HCT116 (cell line): ENCODE measurements at regions not wholly inside any gene's neighbourhood (a gene's known extent, or its start where the extent isn't known, plus 50 kb on each side); places are given as distances from the start of the nearest gene placed in this dataset.

Source experiments
- ATAC-seq: fragments of 200-7000 bp; cut with Tn5 transposase; 2 replicates; pipeline ENCODE4 v1.9.1; 2020; ENCODE audit warnings: mild to moderate bottlenecking, moderate library complexity
- BruUV-seq: library from RNA; stranded (reverse); fragments of 400-500 nt; replicated peaks from 2 replicates; lab custom pipeline; 2021; lab: Mats Ljungman, UMichigan
- CTCF ChIA-PET: fragments of 300-600 bp; sonication (Branson Sonifier 250); formaldehyde crosslinking; loops from one replicate; lab custom pipeline; 2021; ENCODE audit warnings: antibody characterized with exemption; lab: Charles Lee
- POLR2A ChIA-PET: fragments of 300-600, 350-600 bp; sonication (Branson Sonifier 250); formaldehyde crosslinking; loops from one replicate; lab custom pipeline; 2021; ENCODE audit warnings: antibody characterized with exemption; lab: Charles Lee
- RAD21 ChIA-PET, 2 experiments: fragments of 300-600 bp; sonication (Branson Sonifier 250); formaldehyde crosslinking; loops; one replicate each; lab custom pipeline; 2023; ENCODE audit warnings: low total read pairs in 2 of 2; ENCODE audit not compliant: uncharacterized antibody in 2 of 2, unreplicated experiment in 2 of 2, low non-redundant PET in 1 of 2; lab: Charles Lee
- DNase-seq: peaks from one replicate; pipeline ENCODE4 v3.0.0-alpha.2; 2010; ENCODE audit warnings: low read depth, low spot score
- H2AFZ ChIP-seq: fragments of 200-600 bp; shearing (Covaris generic), sonication (generic); 2 replicates; pipeline ENCODE4 v1.6.1; 2017; ENCODE audit warnings: low read depth, mixed run types, mixed read lengths, antibody characterized with exemption, low read length; ENCODE audit not compliant: poor library complexity, severe bottlenecking
- H3K27ac ChIP-seq: 2 replicates; pipeline ENCODE4 v1.5.1; 2012; ENCODE audit warnings: low read depth, low read length
- H3K27me3 ChIP-seq: fragments of 200-600 bp; sonication (generic); 2 replicates; pipeline ENCODE4 v1.6.1; 2016; ENCODE audit warnings: mixed run types, low read length, mixed read lengths; ENCODE audit not compliant: insufficient read depth
- H3K36me3 ChIP-seq, 2 experiments: fragments of 200-500 bp in 1 of 2; fragments of 200-600 bp in 1 of 2; sonication (Bioruptor generic) in 1 of 2; sonication (generic) in 1 of 2; 2 replicates each; pipeline versions ENCODE4 v1.5.1 to v1.6.1; 2014 to 2016; ENCODE audit warnings: low read length in 2 of 2, inconsistent platforms in 1 of 2, mixed read lengths in 1 of 2, mixed run types in 1 of 2; ENCODE audit not compliant: insufficient read depth in 2 of 2, control insufficient read depth in 1 of 2
- H3K4me1 ChIP-seq, 2 experiments: fragments of 200-600 bp in 1 of 2; sonication (generic) in 1 of 2; 2 replicates each; pipeline versions ENCODE4 v1.5.1 to v1.6.1; 2012 to 2017; ENCODE audit warnings: low read length in 2 of 2, inconsistent platforms in 1 of 2, mild to moderate bottlenecking in 1 of 2, mixed read lengths in 1 of 2, mixed run types in 1 of 2, moderate library complexity in 1 of 2; ENCODE audit not compliant: insufficient read depth in 2 of 2, control insufficient read depth in 1 of 2
- H3K4me2 ChIP-seq: fragments of 200-600 bp; sonication (generic); 2 replicates; pipeline ENCODE4 v1.6.1; 2017; ENCODE audit warnings: mixed run types, low read length, mixed read lengths
- H3K4me3 ChIP-seq, 2 experiments: fragments of 200-600 bp in 1 of 2; sonication (generic) in 1 of 2; replicated peaks in 1 of 2; 2 replicates each; pipeline ENCODE4 v1.5.1; 2011 to 2016; ENCODE audit warnings: low read length in 2 of 2, control low read depth in 1 of 2, low read depth in 1 of 2, mild to moderate bottlenecking in 1 of 2, mixed read lengths in 1 of 2, mixed run types in 1 of 2
- H3K79me2 ChIP-seq: fragments of 200-600 bp; sonication (generic); 2 replicates; pipeline ENCODE4 v1.6.1; 2017; ENCODE audit warnings: mild to moderate bottlenecking, mixed run types, low read length, moderate library complexity, mixed read lengths; ENCODE audit not compliant: insufficient read depth
- H3K9ac ChIP-seq: fragments of 200-600 bp; sonication (generic); 2 replicates; pipeline ENCODE4 v1.6.1; 2016; ENCODE audit warnings: low read length, mixed read lengths
- H3K9me2 ChIP-seq: fragments of 200-600 bp; sonication (generic), shearing (Covaris generic); 2 replicates; pipeline ENCODE4 v1.6.1; 2017; ENCODE audit warnings: mixed run types, mild to moderate bottlenecking, moderate library complexity; ENCODE audit not compliant: insufficient read depth
- H3K9me3 ChIP-seq, 2 experiments: fragments of 200-500 bp in 1 of 2; fragments of 200-600 bp in 1 of 2; sonication (Bioruptor generic) in 1 of 2; sonication (generic) in 1 of 2; 2 replicates each; pipeline ENCODE4 v1.6.1; 2014 to 2017; ENCODE audit warnings: low read length in 2 of 2, mixed read lengths in 2 of 2, inconsistent platforms in 1 of 2, low read depth in 1 of 2, mild to moderate bottlenecking in 1 of 2, mixed run types in 1 of 2, moderate library complexity in 1 of 2; ENCODE audit not compliant: control insufficient read depth in 1 of 2, insufficient read depth in 1 of 2
- H4K20me1 ChIP-seq: fragments of 200-600 bp; sonication (generic), shearing (Covaris generic); 2 replicates; pipeline ENCODE4 v1.6.1; 2017; ENCODE audit warnings: mixed run types, mild to moderate bottlenecking, moderate library complexity; ENCODE audit not compliant: insufficient read depth
- CBX3 ChIP-seq: IDR thresholded peaks from 2 replicates; pipeline ENCODE4 v1.6.1; 2012; ENCODE audit warnings: low read depth
- ELF1 ChIP-seq: IDR thresholded peaks from 2 replicates; pipeline ENCODE4 v1.6.1; 2012; ENCODE audit warnings: low read depth, borderline replicate concordance
- EZH2 ChIP-seq: fragments of 200-600 bp; sonication (generic); IDR thresholded peaks from 2 replicates; pipeline ENCODE4 v1.6.1; 2017; ENCODE audit warnings: antibody characterized with exemption, mixed run types
- EZH2phosphoT487 ChIP-seq: fragments of 200-600 bp; IDR thresholded peaks from 2 replicates; pipeline ENCODE4 v1.6.1; 2018; ENCODE audit warnings: antibody characterized with exemption, borderline replicate concordance
- FOSL1 ChIP-seq: IDR thresholded peaks from 2 replicates; pipeline ENCODE4 v1.6.1; 2012; ENCODE audit warnings: low read depth
- JUND ChIP-seq: IDR thresholded peaks from 2 replicates; pipeline ENCODE4 v1.6.1; 2012
- POLR2A ChIP-seq: IDR thresholded peaks from 2 replicates; pipeline ENCODE4 v1.7.0; 2011; ENCODE audit warnings: borderline replicate concordance; ENCODE audit not compliant: insufficient read depth, insufficient read length; ENCODE audit errors: extremely low read depth
- RAD21 ChIP-seq: IDR thresholded peaks from 2 replicates; pipeline ENCODE4 v1.6.1; 2012; ENCODE audit warnings: low read depth, mild to moderate bottlenecking
- SIN3A ChIP-seq: IDR thresholded peaks from 2 replicates; pipeline ENCODE4 v1.6.1; 2012; ENCODE audit warnings: low read depth
- TCF7L2 ChIP-seq: IDR thresholded peaks from 2 replicates; pipeline ENCODE4 v1.7.0; 2011; ENCODE audit warnings: borderline replicate concordance, inconsistent platforms; ENCODE audit not compliant: insufficient read depth, insufficient read length; ENCODE audit errors: extremely low read depth
- intact Hi-C: fragments of 100-400 bp; cut with micrococcal nuclease; formaldehyde crosslinking; loops from 2 replicates; pipeline ENCODE4 v1.10.0; 2022
- TF ChIP-seq, protein P1 (sequence below), 3 experiments: fragments of 200-600 bp in 1 of 3; sonication (generic) in 1 of 3; IDR thresholded peaks in 2 of 3; conservative IDR thresholded peaks in 1 of 3; 2 replicates each; pipeline ENCODE4 v1.5.1; 2012 to 2017; ENCODE audit warnings: low read depth in 2 of 3, low read length in 2 of 3, antibody characterized with exemption in 1 of 3, borderline replicate concordance in 1 of 3, control low read depth in 1 of 3, mild to moderate bottlenecking in 1 of 3, mixed read lengths in 1 of 3, mixed run types in 1 of 3, moderate library complexity in 1 of 3; ENCODE audit not compliant: insufficient read depth in 1 of 3
- TF ChIP-seq, protein P2 (sequence below): IDR thresholded peaks from 2 replicates; pipeline ENCODE4 v1.6.1; 2012

DNA sequence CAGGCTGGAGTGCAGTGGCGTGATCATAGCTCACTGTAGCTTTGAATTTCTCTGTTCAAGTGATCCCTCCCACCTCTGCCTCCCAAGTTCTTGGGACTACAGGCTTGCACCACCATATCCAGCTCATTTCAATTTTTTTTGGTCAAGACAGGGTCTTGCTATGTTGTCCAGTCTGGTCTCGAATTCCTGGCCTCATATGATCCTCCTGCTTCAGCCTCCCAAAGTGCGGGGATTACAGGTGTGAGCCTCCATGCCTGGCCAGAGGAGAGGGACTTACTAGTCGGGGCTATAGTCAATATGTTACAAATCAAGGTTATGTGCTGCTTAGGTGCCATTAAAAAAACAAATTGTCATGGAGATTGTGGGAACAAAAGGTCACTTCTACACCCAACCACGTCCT is 105.3 kb upstream of the GALNT17 start:
- H3K4me1 ChIP-seq, result no peaks in the 10 kb centered on the region
- ATAC-seq, result no peak
- H3K27ac ChIP-seq, result no peak overlapping the region
- H4K20me1 ChIP-seq, result no peaks in the 10 kb centered on the region
- H3K79me2 ChIP-seq, result no peaks in the 10 kb centered on the region
- H3K9me3 ChIP-seq, result peaks cover 0 to 9% of the 10 kb centered on the region in 2 experiments; a peak in 2 of 4 replicates
- intact Hi-C loops, result no loop called here
- H3K4me2 ChIP-seq, result no peak overlapping the region
- ChIA-PET CTCF (no interaction called here), RAD21 (no interaction called here), POLR2A (no interaction called here)
- no peak for DNase-seq
- H3K4me3 ChIP-seq, result no peak overlapping the region
- no peaks in the 10 kb centered on the region for H3K27me3 ChIP-seq
- no peaks in the 10 kb centered on the region for H3K9me2 ChIP-seq
- no peaks in the 10 kb centered on the region for H3K36me3 ChIP-seq
- no TSS peak for BruUV-seq
- H2AFZ ChIP-seq, result no peak overlapping the region
- no peak overlapping the region for H3K9ac ChIP-seq
- TF ChIP-seq RAD21 (no peak), EZH2 (no peak), POLR2A (no peak), EZH2phosphoT487 (no peak), TCF7L2 (no peak), ELF1 (no peak)
- TF ChIP-seq, protein P1, sequence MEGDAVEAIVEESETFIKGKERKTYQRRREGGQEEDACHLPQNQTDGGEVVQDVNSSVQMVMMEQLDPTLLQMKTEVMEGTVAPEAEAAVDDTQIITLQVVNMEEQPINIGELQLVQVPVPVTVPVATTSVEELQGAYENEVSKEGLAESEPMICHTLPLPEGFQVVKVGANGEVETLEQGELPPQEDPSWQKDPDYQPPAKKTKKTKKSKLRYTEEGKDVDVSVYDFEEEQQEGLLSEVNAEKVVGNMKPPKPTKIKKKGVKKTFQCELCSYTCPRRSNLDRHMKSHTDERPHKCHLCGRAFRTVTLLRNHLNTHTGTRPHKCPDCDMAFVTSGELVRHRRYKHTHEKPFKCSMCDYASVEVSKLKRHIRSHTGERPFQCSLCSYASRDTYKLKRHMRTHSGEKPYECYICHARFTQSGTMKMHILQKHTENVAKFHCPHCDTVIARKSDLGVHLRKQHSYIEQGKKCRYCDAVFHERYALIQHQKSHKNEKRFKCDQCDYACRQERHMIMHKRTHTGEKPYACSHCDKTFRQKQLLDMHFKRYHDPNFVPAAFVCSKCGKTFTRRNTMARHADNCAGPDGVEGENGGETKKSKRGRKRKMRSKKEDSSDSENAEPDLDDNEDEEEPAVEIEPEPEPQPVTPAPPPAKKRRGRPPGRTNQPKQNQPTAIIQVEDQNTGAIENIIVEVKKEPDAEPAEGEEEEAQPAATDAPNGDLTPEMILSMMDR (IDR thresholded peaks at IDR 0.05 in 2 of 3, conservative IDR thresholded peaks at IDR 0.05 in 1 of 3; ENCODE audit: borderline replicate concordance in 1 of 3, insufficient read depth in 1 of 3, low read depth in 2 of 3, low read length in 2 of 3), result no peak

DNA sequence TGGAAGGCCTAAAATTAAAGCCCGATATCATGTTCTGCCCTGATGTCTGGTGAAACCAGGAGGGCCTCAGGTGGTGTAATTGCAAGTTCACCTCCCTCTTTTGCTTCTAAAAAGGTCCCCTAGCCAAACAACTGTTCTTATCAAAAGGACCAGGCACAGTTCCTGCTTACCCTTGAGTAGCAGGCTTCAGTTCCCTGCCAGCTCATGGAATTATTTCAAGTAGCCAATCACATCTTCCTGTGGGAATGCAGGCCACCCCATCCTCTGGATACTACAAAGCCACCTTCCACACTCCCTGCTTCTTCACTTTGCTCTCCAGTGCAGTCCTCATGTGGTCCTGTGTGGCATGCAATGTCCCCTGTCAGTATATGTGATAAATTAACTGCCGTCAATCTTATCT is 97.7 kb upstream of the GALNT17 start:
- Histone ChIP-seq H3K4me1 (no peaks in the 10 kb centered on the region), H2AFZ (no peak overlapping the region), H3K9me3 (peaks cover 0 to 26% of the 10 kb centered on the region in 2 experiments; a peak in 2 of 4 replicates), H3K27me3 (no peaks in the 10 kb centered on the region), H3K9me2 (no peaks in the 10 kb centered on the region), H3K9ac (no peak overlapping the region), H3K4me2 (no peak overlapping the region), H3K79me2 (no peaks in the 10 kb centered on the region), H4K20me1 (no peaks in the 10 kb centered on the region)
- CTCF ChIA-PET, result no interaction called here
- DNase-seq, result no peak
- POLR2A ChIA-PET, result no interaction called here
- no TSS peak for BruUV-seq
- no peak for ATAC-seq
- intact Hi-C loops, result no loop called here
- RAD21 ChIA-PET, result no interaction called here
- TF ChIP-seq TCF7L2, result no peak
- TF ChIP-seq, protein P1 (IDR thresholded peaks at IDR 0.05 in 2 of 3, conservative IDR thresholded peaks at IDR 0.05 in 1 of 3; ENCODE audit: borderline replicate concordance in 1 of 3, insufficient read depth in 1 of 3, low read depth in 2 of 3, low read length in 2 of 3), result no peak
- TF ChIP-seq JUND, result no peak
- no peak for TF ChIP-seq EZH2phosphoT487
- TF ChIP-seq EZH2, result no peak
- no peak for TF ChIP-seq CBX3
- no peak for TF ChIP-seq SIN3A
- TF ChIP-seq RAD21, result no peak
- TF ChIP-seq FOSL1, result no peak
- TF ChIP-seq, protein P2, sequence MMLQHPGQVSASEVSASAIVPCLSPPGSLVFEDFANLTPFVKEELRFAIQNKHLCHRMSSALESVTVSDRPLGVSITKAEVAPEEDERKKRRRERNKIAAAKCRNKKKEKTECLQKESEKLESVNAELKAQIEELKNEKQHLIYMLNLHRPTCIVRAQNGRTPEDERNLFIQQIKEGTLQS, result no peak
- TF ChIP-seq POLR2A, result no peak
- TF ChIP-seq, all 23 proteins: peak for 0
- H3K4me3 ChIP-seq, result no peak overlapping the region
- no peak overlapping the region for H3K27ac ChIP-seq
- H3K36me3 ChIP-seq, result no peaks in the 10 kb centered on the region
